ENCODE measurements at regions not wholly inside any gene's neighbourhood (a gene's known extent, or its start where the extent isn't known, plus 50 kb on each side); places are given as distances from the start of the nearest gene placed in this dataset.
A peak's percentile ranks its signal among the peaks of the same experiment; 100 is the strongest.

GRCh38 chr2:12967804-12968203 is 251.1 kb downstream of the TRIB2 start:
- H3K27me3 Mint-ChIP-seq (ENCODE audit: unreplicated experiment): peaks cover 3% of the 10 kb centered on the region
- H3K27ac Mint-ChIP-seq (ENCODE audit: unreplicated experiment): peak overlapping the region; percentile 25
- TF ChIP-seq CTCF (IDR thresholded peaks at IDR 0.05; ENCODE audit: unreplicated experiment): no peak
- DNase-seq (ENCODE audit: low spot score): no peak
- no peaks in the 10 kb centered on the region for H3K36me3 Mint-ChIP-seq (ENCODE audit: low read depth, unreplicated experiment)
- H3K4me1 Mint-ChIP-seq (ENCODE audit: unreplicated experiment): peaks cover 6% of the 10 kb centered on the region
- H3K4me3 Mint-ChIP-seq (ENCODE audit: unreplicated experiment): no peak overlapping the region
- H3K9me3 Mint-ChIP-seq (ENCODE audit: unreplicated experiment): no peaks in the 10 kb centered on the region

- no peak overlapping the region for H3K27ac Mint-ChIP-seq (ENCODE audit: unreplicated experiment)
- H3K4me3 Mint-ChIP-seq (ENCODE audit: unreplicated experiment): no peak overlapping the region
- no peaks in the 10 kb centered on the region for H3K36me3 Mint-ChIP-seq (ENCODE audit: low read depth, unreplicated experiment)
- TF ChIP-seq CTCF (IDR thresholded peaks at IDR 0.05; ENCODE audit: unreplicated experiment): no peak
- DNase-seq (ENCODE audit: low spot score): no peak
- H3K4me1 Mint-ChIP-seq (ENCODE audit: unreplicated experiment): peaks cover 6% of the 10 kb centered on the region
- H3K27me3 Mint-ChIP-seq (ENCODE audit: unreplicated experiment): peaks cover 3% of the 10 kb centered on the region
- no peaks in the 10 kb centered on the region for H3K9me3 Mint-ChIP-seq (ENCODE audit: unreplicated experiment)
Measured at GRCh38 chr2:12968399-12968798, 251.7 kb downstream of the TRIB2 start.

- TF ChIP-seq CTCF (IDR thresholded peaks at IDR 0.05; ENCODE audit: unreplicated experiment): no peak
- no peak for DNase-seq (ENCODE audit: low spot score)
- Mint-ChIP-seq H3K27ac (ENCODE audit: unreplicated experiment) (no peak overlapping the region), H3K4me3 (ENCODE audit: unreplicated experiment) (no peak overlapping the region), H3K4me1 (ENCODE audit: unreplicated experiment) (peaks cover 3% of the 10 kb centered on the region), H3K27me3 (ENCODE audit: unreplicated experiment) (no peaks in the 10 kb centered on the region), H3K9me3 (ENCODE audit: unreplicated experiment) (no peaks in the 10 kb centered on the region), H3K36me3 (ENCODE audit: low read depth, unreplicated experiment) (peaks cover 3% of the 10 kb centered on the region)
Measured at GRCh38 chr2:12970861-12971260, 254.1 kb downstream of the TRIB2 start.

GRCh38 chr2:12971581-12972365 is 255.0 kb downstream of the TRIB2 start:
- no peak for DNase-seq (ENCODE audit: low spot score)
- no peak overlapping the region for H3K27ac Mint-ChIP-seq (ENCODE audit: unreplicated experiment)
- peaks cover 3% of the 10 kb centered on the region for H3K36me3 Mint-ChIP-seq (ENCODE audit: low read depth, unreplicated experiment)
- H3K4me3 Mint-ChIP-seq (ENCODE audit: unreplicated experiment): no peak overlapping the region
- TF ChIP-seq CTCF (IDR thresholded peaks at IDR 0.05; ENCODE audit: unreplicated experiment): no peak
- H3K4me1 Mint-ChIP-seq (ENCODE audit: unreplicated experiment): no peaks in the 10 kb centered on the region
- no peaks in the 10 kb centered on the region for H3K27me3 Mint-ChIP-seq (ENCODE audit: unreplicated experiment)
- no peaks in the 10 kb centered on the region for H3K9me3 Mint-ChIP-seq (ENCODE audit: unreplicated experiment)

- Mint-ChIP-seq H3K9me3 (ENCODE audit: unreplicated experiment) (no peaks in the 10 kb centered on the region), H3K4me1 (ENCODE audit: unreplicated experiment) (no peaks in the 10 kb centered on the region), H3K27ac (ENCODE audit: unreplicated experiment) (no peak overlapping the region), H3K4me3 (ENCODE audit: unreplicated experiment) (no peak overlapping the region), H3K27me3 (ENCODE audit: unreplicated experiment) (no peaks in the 10 kb centered on the region), H3K36me3 (ENCODE audit: low read depth, unreplicated experiment) (peaks cover 3% of the 10 kb centered on the region)
- TF ChIP-seq CTCF (IDR thresholded peaks at IDR 0.05; ENCODE audit: unreplicated experiment): no peak
- no peak for DNase-seq (ENCODE audit: low spot score)
Measured at GRCh38 chr2:12978066-12978835, 261.5 kb downstream of the TRIB2 start.
